Hepatocyte (in vitro differentiated cells): ENCODE measurements at regions not wholly inside any gene's neighbourhood (a gene's known extent, or its start where the extent isn't known, plus 50 kb on each side); places are given as distances from the start of the nearest gene placed in this dataset.

ENCODE experiments used
- CTCF ChIP-seq: fragments of 200-600 bp; sonication (generic); IDR thresholded peaks from 2 replicates; pipeline ENCODE4 v1.5.1; 2016; ENCODE audit warnings: antibody characterized with exemption, mild to moderate bottlenecking; ENCODE audit not compliant: poor library complexity
- EZH2 ChIP-seq: fragments of 200-600 bp; sonication (generic); IDR thresholded peaks from 2 replicates; pipeline ENCODE4 v1.6.1; 2016; ENCODE audit warnings: antibody characterized with exemption, mild to moderate bottlenecking, borderline replicate concordance
- EZH2phosphoT487 ChIP-seq: fragments of 200-600 bp; sonication (generic); IDR thresholded peaks from one replicate; pipeline ENCODE4 v1.6.1; 2018; ENCODE audit warnings: antibody characterized with exemption, mild to moderate bottlenecking, low read depth, moderate library complexity; ENCODE audit not compliant: unreplicated experiment, severe bottlenecking

GRCh38 chr6:134454794-134455193 is 136.9 kb upstream of the SGK1 start:
- TF ChIP-seq CTCF: no peak
- TF ChIP-seq EZH2: no peak
- TF ChIP-seq EZH2phosphoT487: no peak
